ENCODE measurements at regions not wholly inside any gene's neighbourhood (a gene's known extent, or its start where the extent isn't known, plus 50 kb on each side); places are given as distances from the start of the nearest gene placed in this dataset.

GRCh38 chr10:108689891-108690290, 1233.4 kb downstream of the XPNPEP1 start:
- TF ChIP-seq CTCF (IDR thresholded peaks at IDR 0.05) (no peak), EZH2 (IDR thresholded peaks at IDR 0.05; ENCODE audit: borderline replicate concordance, insufficient read depth, low read depth, low read length, poor library complexity, severe bottlenecking) (no peak)

Measured in B cell (primary cell).